Loucy (cell line): ENCODE measurements at regions not wholly inside any gene's neighbourhood (a gene's known extent, or its start where the extent isn't known, plus 50 kb on each side); places are given as distances from the start of the nearest gene placed in this dataset.

Source experiments
- H2AFZ ChIP-seq: fragments of 200-600 bp; sonication (generic); 2 replicates; pipeline ENCODE4 v1.6.0; 2016; ENCODE audit warnings: antibody characterized with exemption, mild to moderate bottlenecking, low read length, moderate library complexity
- H3F3A ChIP-seq: fragments of 200-600 bp; 2 replicates; pipeline ENCODE4 v1.6.0; 2016; ENCODE audit warnings: antibody characterized with exemption, low read depth, mild to moderate bottlenecking
- H3K27me3 ChIP-seq: fragments of 200-600 bp; sonication (generic); 2 replicates; pipeline ENCODE4 v1.6.1; 2014; ENCODE audit warnings: low read length, mild to moderate bottlenecking; ENCODE audit not compliant: insufficient read depth, poor library complexity, severe bottlenecking
- H3K36me3 ChIP-seq: fragments of 200-600 bp; sonication (generic); 2 replicates; pipeline ENCODE4 v1.6.1; 2016; ENCODE audit warnings: low read length; ENCODE audit not compliant: insufficient read depth
- H3K4me1 ChIP-seq: fragments of 200-600 bp; sonication (generic); 2 replicates; pipeline ENCODE4 v1.5.1; 2014; ENCODE audit warnings: low read length, mild to moderate bottlenecking; ENCODE audit not compliant: insufficient read depth, poor library complexity, severe bottlenecking
- H3K4me2 ChIP-seq: fragments of 200-600 bp; sonication (generic); 2 replicates; pipeline ENCODE4 v1.6.0; 2014; ENCODE audit warnings: antibody characterized with exemption, low read length, low read depth, mild to moderate bottlenecking; ENCODE audit not compliant: poor library complexity, severe bottlenecking
- H3K4me3 ChIP-seq: fragments of 200-600 bp; sonication (generic); 2 replicates; pipeline ENCODE4 v1.5.1; 2014; ENCODE audit warnings: low read length, mild to moderate bottlenecking, mixed read lengths; ENCODE audit not compliant: poor library complexity, severe bottlenecking
- H3K79me2 ChIP-seq: fragments of 200-600 bp; sonication (generic); 2 replicates; pipeline ENCODE4 v1.6.1; 2014; ENCODE audit warnings: low read length; ENCODE audit not compliant: insufficient read depth
- H3K9ac ChIP-seq: fragments of 200-600 bp; sonication (generic); 2 replicates; pipeline ENCODE4 v1.6.0; 2014; ENCODE audit warnings: mild to moderate bottlenecking, low read depth, low read length, moderate library complexity; ENCODE audit not compliant: poor library complexity, severe bottlenecking
- H3K9me2 ChIP-seq: fragments of 200-600 bp; sonication (generic); replicated peaks from 2 replicates; pipeline ENCODE4 v1.6.1; 2016; ENCODE audit warnings: low read depth, low read length, mixed read lengths
- H3K9me3 ChIP-seq: fragments of 200-600 bp; sonication (generic); 2 replicates; pipeline ENCODE4 v1.6.1; 2014; ENCODE audit warnings: mild to moderate bottlenecking, antibody characterized with exemption, low read length, low read depth; ENCODE audit not compliant: insufficient read depth
- H4K20me1 ChIP-seq: fragments of 200-600 bp; sonication (generic); 2 replicates; pipeline ENCODE4 v1.6.0; 2014; ENCODE audit warnings: antibody characterized with exemption, low read length, mild to moderate bottlenecking; ENCODE audit not compliant: insufficient read depth, poor library complexity, severe bottlenecking
- EZH2phosphoT487 ChIP-seq: fragments of 200-600 bp; IDR thresholded peaks from 2 replicates; pipeline ENCODE4 v1.6.1; 2018; ENCODE audit warnings: antibody characterized with exemption, mild to moderate bottlenecking, moderate library complexity, borderline replicate concordance
- TF ChIP-seq, protein P1 (sequence below): fragments of 200-600 bp; sonication (generic); conservative IDR thresholded peaks from 2 replicates; pipeline ENCODE4 v1.5.1; 2014; ENCODE audit warnings: mild to moderate bottlenecking, antibody characterized with exemption, low read length

GRCh38 chr12:127272864-127273263 is 994.1 kb upstream of the TMEM132C start:
- Histone ChIP-seq H3K4me1 (no peaks in the 10 kb centered on the region), H3K9me3 (no peaks in the 10 kb centered on the region), H3F3A (no peaks in the 10 kb centered on the region), H3K4me2 (no peak overlapping the region), H3K9me2 (no peaks in the 10 kb centered on the region), H3K36me3 (no peaks in the 10 kb centered on the region), H2AFZ (no peak overlapping the region), H3K27me3 (no peaks in the 10 kb centered on the region), H3K79me2 (no peaks in the 10 kb centered on the region), H4K20me1 (no peaks in the 10 kb centered on the region), H3K4me3 (no peak overlapping the region), H3K9ac (no peak overlapping the region)
- TF ChIP-seq, protein P1, sequence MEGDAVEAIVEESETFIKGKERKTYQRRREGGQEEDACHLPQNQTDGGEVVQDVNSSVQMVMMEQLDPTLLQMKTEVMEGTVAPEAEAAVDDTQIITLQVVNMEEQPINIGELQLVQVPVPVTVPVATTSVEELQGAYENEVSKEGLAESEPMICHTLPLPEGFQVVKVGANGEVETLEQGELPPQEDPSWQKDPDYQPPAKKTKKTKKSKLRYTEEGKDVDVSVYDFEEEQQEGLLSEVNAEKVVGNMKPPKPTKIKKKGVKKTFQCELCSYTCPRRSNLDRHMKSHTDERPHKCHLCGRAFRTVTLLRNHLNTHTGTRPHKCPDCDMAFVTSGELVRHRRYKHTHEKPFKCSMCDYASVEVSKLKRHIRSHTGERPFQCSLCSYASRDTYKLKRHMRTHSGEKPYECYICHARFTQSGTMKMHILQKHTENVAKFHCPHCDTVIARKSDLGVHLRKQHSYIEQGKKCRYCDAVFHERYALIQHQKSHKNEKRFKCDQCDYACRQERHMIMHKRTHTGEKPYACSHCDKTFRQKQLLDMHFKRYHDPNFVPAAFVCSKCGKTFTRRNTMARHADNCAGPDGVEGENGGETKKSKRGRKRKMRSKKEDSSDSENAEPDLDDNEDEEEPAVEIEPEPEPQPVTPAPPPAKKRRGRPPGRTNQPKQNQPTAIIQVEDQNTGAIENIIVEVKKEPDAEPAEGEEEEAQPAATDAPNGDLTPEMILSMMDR = no peak
- TF ChIP-seq EZH2phosphoT487 = no peak

- no peak overlapping the region for H3K9ac ChIP-seq
- no peaks in the 10 kb centered on the region for H4K20me1 ChIP-seq
- no peaks in the 10 kb centered on the region for H3K27me3 ChIP-seq
- TF ChIP-seq EZH2phosphoT487 = no peak
- TF ChIP-seq, protein P1 = no peak
- H3K4me3 ChIP-seq = no peak overlapping the region
- H3K36me3 ChIP-seq = no peaks in the 10 kb centered on the region
- no peaks in the 10 kb centered on the region for H3K9me3 ChIP-seq
- H3K4me2 ChIP-seq = no peak overlapping the region
- no peaks in the 10 kb centered on the region for H3K9me2 ChIP-seq
- no peaks in the 10 kb centered on the region for H3F3A ChIP-seq
- no peak overlapping the region for H2AFZ ChIP-seq
- H3K79me2 ChIP-seq = no peaks in the 10 kb centered on the region
- no peaks in the 10 kb centered on the region for H3K4me1 ChIP-seq
These were observed 993.3 kb upstream of the TMEM132C start for GRCh38 chr12:127273626-127274025.

GRCh38 chr12:127275416-127275815 is 991.6 kb upstream of the TMEM132C start:
- Histone ChIP-seq H3K79me2 (no peaks in the 10 kb centered on the region), H3K4me3 (no peak overlapping the region), H2AFZ (no peak overlapping the region), H3K9me3 (no peaks in the 10 kb centered on the region), H3K9me2 (no peaks in the 10 kb centered on the region), H4K20me1 (no peaks in the 10 kb centered on the region), H3K36me3 (no peaks in the 10 kb centered on the region), H3K4me2 (no peak overlapping the region), H3F3A (no peaks in the 10 kb centered on the region), H3K4me1 (no peaks in the 10 kb centered on the region), H3K27me3 (no peaks in the 10 kb centered on the region), H3K9ac (no peak overlapping the region)
- no peak for TF ChIP-seq EZH2phosphoT487
- TF ChIP-seq, protein P1 = no peak
